GM23248 (cell line): ENCODE measurements at regions not wholly inside any gene's neighbourhood (a gene's known extent, or its start where the extent isn't known, plus 50 kb on each side); places are given as distances from the start of the nearest gene placed in this dataset.

Experiments used
- EZH2 ChIP-seq: fragments of 200-600 bp; sonication (generic); IDR thresholded peaks from 2 replicates; pipeline ENCODE4 v1.6.1; 2018; ENCODE audit warnings: antibody characterized with exemption, mild to moderate bottlenecking; ENCODE audit not compliant: insufficient read depth, poor library complexity, severe bottlenecking
- EZH2phosphoT487 ChIP-seq: fragments of 200-600 bp; sonication (generic); IDR thresholded peaks from 2 replicates; pipeline ENCODE4 v1.6.1; 2018; ENCODE audit warnings: antibody characterized with exemption, moderate library complexity, mild to moderate bottlenecking, low read depth; ENCODE audit not compliant: insufficient read depth

DNA sequence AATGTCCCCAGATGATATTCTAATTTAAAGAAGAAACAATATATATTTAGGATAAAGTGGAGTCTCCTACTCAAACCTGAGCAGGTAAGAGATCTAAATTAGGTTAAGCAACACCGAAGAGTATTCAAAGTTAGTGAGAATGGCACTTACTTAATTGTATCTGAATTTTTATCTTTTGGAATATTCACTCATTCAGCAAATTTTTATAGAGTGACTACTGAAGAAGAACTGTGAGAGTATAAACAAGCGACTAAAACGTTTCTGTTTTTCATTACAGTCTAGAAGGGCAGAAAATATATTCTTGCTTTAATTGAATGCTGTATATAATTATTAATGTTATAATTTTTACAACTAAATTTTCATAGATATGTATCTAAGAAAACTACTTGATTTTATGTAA lies 567.7 kb upstream of the TBL1XR1 start:
- TF ChIP-seq EZH2 (no peak), EZH2phosphoT487 (no peak)
